HG03280 (cell line): ENCODE measurements at regions not wholly inside any gene's neighbourhood (a gene's known extent, or its start where the extent isn't known, plus 50 kb on each side); places are given as distances from the start of the nearest gene placed in this dataset.
"Not testable (repeated sequence)": the region's sequence is repeated elsewhere in the genome, so short reads cannot be mapped to it uniquely, and the experiment has no call there.

Source experiments
- ATAC-seq: cut with Tn5 transposase; IDR thresholded peaks from one replicate; pipeline ENCODE4 v1.9.1; 2021; ENCODE audit warnings: mild to moderate bottlenecking, moderate library complexity; ENCODE audit not compliant: unreplicated experiment

- ATAC-seq = no peak
These were observed 121.2 kb upstream of the NR2F2 start for GRCh38 chr15:96209285-96209735.

GRCh38 chr15:96213045-96213444 lies 117.5 kb upstream of the NR2F2 start:
- no peak for ATAC-seq

- no peak for ATAC-seq
These were observed 116.6 kb upstream of the NR2F2 start for GRCh38 chr15:96213896-96214295.

GRCh38 chr15:96216481-96216880 lies 114.0 kb upstream of the NR2F2 start:
- ATAC-seq = not testable (repeated sequence)

GRCh38 chr15:96217983-96218382 lies 112.5 kb upstream of the NR2F2 start:
- ATAC-seq = no peak

GRCh38 chr15:96218623-96219455 lies 111.7 kb upstream of the NR2F2 start:
- no peak for ATAC-seq

GRCh38 chr15:96219681-96220080 lies 110.8 kb upstream of the NR2F2 start:
- no peak for ATAC-seq

- no peak for ATAC-seq
These were observed 109.8 kb upstream of the NR2F2 start for GRCh38 chr15:96220657-96221056.

- ATAC-seq = no peak
These were observed 107.5 kb upstream of the NR2F2 start for GRCh38 chr15:96222981-96223380.

GRCh38 chr15:96223939-96224338 lies 106.6 kb upstream of the NR2F2 start:
- no peak for ATAC-seq

GRCh38 chr15:96225642-96226259 lies 104.7 kb upstream of the NR2F2 start:
- no peak for ATAC-seq

- no peak for ATAC-seq
These were observed 99.8 kb upstream of the NR2F2 start for GRCh38 chr15:96230526-96231181.

GRCh38 chr15:96232335-96232734 lies 98.2 kb upstream of the NR2F2 start:
- no peak for ATAC-seq

GRCh38 chr15:96234109-96234892 lies 96.2 kb upstream of the NR2F2 start:
- peak; percentile 65 for ATAC-seq

- no peak for ATAC-seq
These were observed 93.5 kb upstream of the NR2F2 start for GRCh38 chr15:96237002-96237401.

GRCh38 chr15:96242761-96243160 lies 87.7 kb upstream of the NR2F2 start:
- ATAC-seq = no peak

- no peak for ATAC-seq
These were observed 86.8 kb upstream of the NR2F2 start for GRCh38 chr15:96243701-96244100.

GRCh38 chr15:96245252-96245651 lies 85.2 kb upstream of the NR2F2 start:
- no peak for ATAC-seq

- no peak for ATAC-seq
These were observed 84.4 kb upstream of the NR2F2 start for GRCh38 chr15:96246057-96246456.

- ATAC-seq = no peak
These were observed 82.7 kb upstream of the NR2F2 start for GRCh38 chr15:96247621-96248305.
